Gastroesophageal sphincter (tissue), 2 donors: ENCODE measurements at regions not wholly inside any gene's neighbourhood (a gene's known extent, or its start where the extent isn't known, plus 50 kb on each side); places are given as distances from the start of the nearest gene placed in this dataset.

Experiments
- EP300 ChIP-seq: sonication (generic); formaldehyde crosslinking; IDR thresholded peaks from one replicate; pipeline ENCODE4 v1.6.1; 2017; ENCODE audit warnings: antibody characterized with exemption, mild to moderate bottlenecking
- POLR2A ChIP-seq, 2 donors: fragments of 450-650 bp; IDR thresholded peaks; one replicate each; pipeline ENCODE4 v1.6.1; 2017; ENCODE audit warnings: antibody characterized with exemption in 2 of 2, mild to moderate bottlenecking in 2 of 2, moderate library complexity in 1 of 2

GRCh38 chr10:71031603-71032002 is 143.2 kb upstream of the PCBD1 start:
- TF ChIP-seq POLR2A (IDR thresholded peaks at IDR 0.05) (no peak), EP300 (no peak)
